ENCODE measurements at regions not wholly inside any gene's neighbourhood (a gene's known extent, or its start where the extent isn't known, plus 50 kb on each side); places are given as distances from the start of the nearest gene placed in this dataset.

DNA sequence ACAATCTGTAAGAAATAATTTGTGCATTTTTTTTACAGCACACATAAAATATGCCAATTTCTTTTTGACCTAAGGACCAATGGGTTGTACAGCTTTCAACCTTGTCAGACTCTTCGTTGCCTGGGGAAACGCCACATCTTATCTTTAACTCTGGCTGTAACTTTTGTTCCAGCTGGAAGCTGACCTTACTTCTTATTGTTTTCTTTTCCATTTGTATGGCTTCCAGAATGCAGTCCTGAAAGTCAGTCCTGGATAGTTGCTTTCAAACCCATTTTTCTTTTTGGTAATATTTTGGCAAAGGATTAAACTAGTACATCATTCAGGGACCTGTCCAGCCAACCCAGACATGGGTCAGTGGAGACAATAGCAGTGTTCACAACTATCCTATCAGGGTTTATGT lies 686.5 kb upstream of the CDH2 start:
- TF ChIP-seq, protein P1, sequence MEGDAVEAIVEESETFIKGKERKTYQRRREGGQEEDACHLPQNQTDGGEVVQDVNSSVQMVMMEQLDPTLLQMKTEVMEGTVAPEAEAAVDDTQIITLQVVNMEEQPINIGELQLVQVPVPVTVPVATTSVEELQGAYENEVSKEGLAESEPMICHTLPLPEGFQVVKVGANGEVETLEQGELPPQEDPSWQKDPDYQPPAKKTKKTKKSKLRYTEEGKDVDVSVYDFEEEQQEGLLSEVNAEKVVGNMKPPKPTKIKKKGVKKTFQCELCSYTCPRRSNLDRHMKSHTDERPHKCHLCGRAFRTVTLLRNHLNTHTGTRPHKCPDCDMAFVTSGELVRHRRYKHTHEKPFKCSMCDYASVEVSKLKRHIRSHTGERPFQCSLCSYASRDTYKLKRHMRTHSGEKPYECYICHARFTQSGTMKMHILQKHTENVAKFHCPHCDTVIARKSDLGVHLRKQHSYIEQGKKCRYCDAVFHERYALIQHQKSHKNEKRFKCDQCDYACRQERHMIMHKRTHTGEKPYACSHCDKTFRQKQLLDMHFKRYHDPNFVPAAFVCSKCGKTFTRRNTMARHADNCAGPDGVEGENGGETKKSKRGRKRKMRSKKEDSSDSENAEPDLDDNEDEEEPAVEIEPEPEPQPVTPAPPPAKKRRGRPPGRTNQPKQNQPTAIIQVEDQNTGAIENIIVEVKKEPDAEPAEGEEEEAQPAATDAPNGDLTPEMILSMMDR (conservative IDR thresholded peaks at IDR 0.05 in 1 of 2, IDR thresholded peaks at IDR 0.05 in 1 of 2; ENCODE audit: low read depth in 1 of 2, low read length in 2 of 2), result no peak
- TF ChIP-seq EZH2 (IDR thresholded peaks at IDR 0.05; ENCODE audit: low read length, missing control alignments), result no peak

All from fibroblast of lung (primary cell).